GM12865 (cell line): ENCODE measurements at regions not wholly inside any gene's neighbourhood (a gene's known extent, or its start where the extent isn't known, plus 50 kb on each side); places are given as distances from the start of the nearest gene placed in this dataset.
A peak's percentile ranks its signal among the peaks of the same experiment; 100 is the strongest.

Experiments used
- DNase-seq: peaks from one replicate; pipeline ENCODE4 v3.0.0; 2010; ENCODE audit warnings: low read depth
- H3K4me3 ChIP-seq: 2 replicates; pipeline ENCODE4 v1.5.1; 2011; ENCODE audit warnings: mild to moderate bottlenecking, low read depth, low read length, control low read depth
- CTCF ChIP-seq: IDR thresholded peaks from 2 replicates; pipeline ENCODE4 v1.5.1; 2011; ENCODE audit warnings: low read length, control low read depth, low read depth, inconsistent platforms; ENCODE audit not compliant: insufficient read depth; ENCODE audit errors: missing control alignments

DNA sequence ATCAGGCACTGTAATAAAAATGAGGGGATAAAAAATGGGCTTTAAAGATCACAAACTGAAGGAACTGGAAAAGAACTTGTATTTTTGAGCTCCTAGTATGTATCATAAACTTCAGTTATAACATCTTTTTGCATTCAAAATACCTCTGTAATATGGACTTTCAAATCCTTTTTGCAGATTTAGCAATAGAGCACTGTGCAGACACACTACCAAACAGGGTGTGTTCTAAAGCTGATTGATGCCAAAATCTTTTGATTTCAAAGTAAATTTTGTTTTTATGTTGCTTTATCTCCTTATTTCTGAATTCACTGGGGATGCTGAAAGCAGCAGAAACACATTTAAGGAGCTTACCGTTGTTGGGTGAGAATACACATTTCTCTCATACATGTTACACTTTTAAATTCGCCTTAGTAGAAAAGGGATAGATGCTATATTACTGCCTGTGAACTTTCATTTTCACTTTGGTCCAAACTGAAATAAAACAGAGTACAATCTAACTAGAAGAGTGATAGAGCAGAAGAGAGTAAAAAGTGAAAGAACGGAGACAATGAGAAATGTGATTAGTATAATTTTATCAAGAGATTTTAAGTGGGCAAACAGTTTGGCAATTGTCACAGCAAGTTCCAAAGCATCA lies 1126.6 kb downstream of the BRINP3 start:
- no peak for DNase-seq
- H3K4me3 ChIP-seq = peak overlapping the region; percentile 34
- TF ChIP-seq CTCF = no peak

- no peak overlapping the region for H3K4me3 ChIP-seq
- TF ChIP-seq CTCF = no peak
- no peak for DNase-seq
Measured at GRCh38 chr1:189351960-189352359, 1125.7 kb downstream of the BRINP3 start.

DNA sequence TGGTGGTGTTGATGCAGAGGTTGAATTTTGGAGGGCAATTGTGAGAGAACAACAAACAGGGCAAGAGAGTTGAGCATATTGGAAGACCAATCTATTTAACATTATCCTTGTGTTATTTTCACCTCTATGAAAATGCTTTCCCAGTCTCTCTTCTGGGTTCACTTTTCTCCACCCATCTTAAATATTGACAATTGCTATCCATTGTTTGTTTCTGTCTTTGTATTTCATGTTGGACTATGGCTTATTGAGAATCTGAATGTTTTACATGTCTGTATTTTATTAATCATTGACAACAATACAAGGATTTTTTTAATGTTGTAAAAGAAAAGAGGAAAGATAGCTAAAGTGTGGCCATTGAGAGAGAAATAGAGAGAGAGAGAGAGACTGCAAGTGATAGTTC lies 1121.5 kb downstream of the BRINP3 start:
- no peak overlapping the region for H3K4me3 ChIP-seq
- no peak for TF ChIP-seq CTCF
- DNase-seq = no peak

DNA sequence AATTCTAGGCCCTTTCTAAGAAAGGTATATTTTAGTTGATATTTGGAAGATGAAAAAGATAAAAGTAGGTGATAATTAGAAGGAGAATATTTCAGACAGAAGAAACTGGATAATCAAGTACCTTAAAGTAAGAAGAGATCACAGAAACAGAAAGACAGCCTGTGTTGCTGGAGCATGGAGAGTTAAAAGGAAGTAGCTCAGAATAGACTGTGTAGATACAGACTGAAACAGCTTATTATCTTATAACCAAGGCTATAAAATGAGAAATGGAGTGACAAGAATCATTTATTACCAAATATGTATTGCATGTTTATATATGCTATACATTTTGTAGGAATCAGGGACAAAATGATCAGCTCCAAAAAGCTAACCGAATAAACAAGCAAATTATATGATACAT lies 1120.3 kb downstream of the BRINP3 start:
- no peak for DNase-seq
- no peak for TF ChIP-seq CTCF
- H3K4me3 ChIP-seq = no peak overlapping the region

DNA sequence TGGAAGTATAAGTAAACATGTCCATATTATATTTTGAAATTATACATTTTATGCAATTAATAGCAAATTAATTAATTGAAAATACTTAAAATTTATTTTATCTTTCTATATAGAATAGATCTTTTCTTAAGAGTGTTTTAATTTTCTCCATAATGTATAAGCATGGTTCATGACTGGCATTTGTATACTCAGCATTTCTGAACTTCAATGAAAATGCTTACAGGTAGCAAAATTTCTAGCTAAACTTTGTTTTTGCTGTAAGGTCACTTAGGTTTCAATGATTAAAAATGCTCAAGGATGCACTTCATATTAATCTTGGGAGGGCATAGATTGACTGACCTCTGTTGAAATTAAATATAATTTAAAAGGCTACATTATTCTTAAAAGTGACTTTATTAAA lies 1108.1 kb downstream of the BRINP3 start:
- no peak overlapping the region for H3K4me3 ChIP-seq
- TF ChIP-seq CTCF = no peak
- DNase-seq = no peak

DNA sequence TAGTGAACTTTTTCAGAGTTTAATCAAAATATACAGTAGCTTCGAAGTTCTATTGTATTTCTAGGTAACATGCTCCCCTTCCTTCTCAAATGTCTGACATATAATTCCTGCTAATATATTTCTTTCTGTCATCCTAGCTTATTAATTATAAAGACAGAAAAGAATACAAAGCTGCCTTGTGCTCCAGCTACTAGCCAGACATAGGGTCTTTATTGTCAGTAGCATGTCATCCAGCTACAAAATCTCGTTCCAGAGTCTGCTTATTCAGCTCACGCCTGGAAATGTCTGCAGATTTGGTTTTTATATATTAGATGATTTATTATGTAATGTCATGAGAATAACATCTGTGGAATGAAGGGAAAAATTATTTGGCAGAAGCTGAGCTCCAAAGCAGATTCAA lies 1102.8 kb downstream of the BRINP3 start:
- no peak for DNase-seq
- no peak overlapping the region for H3K4me3 ChIP-seq
- no peak for TF ChIP-seq CTCF

GRCh38 chr1:189405419-189405818 lies 1072.2 kb downstream of the BRINP3 start:
- no peak for TF ChIP-seq CTCF
- DNase-seq = no peak

More at GRCh38 chr1:189405419-189405818, 1072.2 kb downstream of the BRINP3 start:
- H3K4me3 ChIP-seq = no peak overlapping the region
